IMR-90 (cell line): ENCODE measurements at regions not wholly inside any gene's neighbourhood (a gene's known extent, or its start where the extent isn't known, plus 50 kb on each side); places are given as distances from the start of the nearest gene placed in this dataset.

Source experiments
- CTCF ChIP-seq: conservative IDR thresholded peaks from 2 replicates; pipeline ENCODE4 v1.5.1; 2012; ENCODE audit warnings: mild to moderate bottlenecking, low read depth, low read length, improper control_type of control experiment
- SMC3 ChIP-seq: fragments of 150-350 bp; IDR thresholded peaks from 2 replicates; pipeline ENCODE4 v1.6.1; 2016; ENCODE audit warnings: low read depth, mild to moderate bottlenecking, antibody characterized with exemption, low read length, moderate library complexity

- TF ChIP-seq CTCF (no peak), SMC3 (no peak)
Measured at GRCh38 chr18:44609181-44609941, 71.3 kb upstream of the SETBP1 start.
